GM23248 (cell line): ENCODE measurements at regions not wholly inside any gene's neighbourhood (a gene's known extent, or its start where the extent isn't known, plus 50 kb on each side); places are given as distances from the start of the nearest gene placed in this dataset.

Experiments
- EZH2 ChIP-seq: fragments of 200-600 bp; sonication (generic); IDR thresholded peaks from 2 replicates; pipeline ENCODE4 v1.6.1; 2018; ENCODE audit warnings: antibody characterized with exemption, mild to moderate bottlenecking; ENCODE audit not compliant: insufficient read depth, poor library complexity, severe bottlenecking
- EZH2phosphoT487 ChIP-seq: fragments of 200-600 bp; sonication (generic); IDR thresholded peaks from 2 replicates; pipeline ENCODE4 v1.6.1; 2018; ENCODE audit warnings: antibody characterized with exemption, moderate library complexity, mild to moderate bottlenecking, low read depth; ENCODE audit not compliant: insufficient read depth

DNA sequence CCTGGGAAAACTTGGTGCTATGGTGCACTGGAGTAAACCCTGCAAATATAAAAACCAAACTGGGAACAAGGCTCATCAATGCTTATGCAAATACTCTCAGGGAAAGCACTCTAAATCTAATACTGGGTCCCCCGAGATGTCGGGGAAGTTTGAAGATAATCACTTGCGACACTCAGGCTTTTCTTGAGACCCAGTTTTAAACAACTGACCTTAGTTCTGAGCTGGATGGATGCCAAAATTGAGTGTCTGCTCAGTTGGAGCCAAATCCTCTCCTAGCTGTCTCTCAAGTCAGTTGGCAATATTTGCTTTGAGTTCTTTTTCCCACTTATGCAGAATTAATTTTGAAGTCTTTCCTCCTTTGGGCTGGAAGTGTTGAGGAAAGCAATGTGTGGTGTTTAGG is 75.5 kb upstream of the CD2AP start:
- TF ChIP-seq EZH2 = no peak
- TF ChIP-seq EZH2phosphoT487 = no peak
